GM12891 (cell line): ENCODE measurements at regions not wholly inside any gene's neighbourhood (a gene's known extent, or its start where the extent isn't known, plus 50 kb on each side); places are given as distances from the start of the nearest gene placed in this dataset.

Source experiments
- POLR2A ChIP-seq: IDR thresholded peaks from 2 replicates; pipeline ENCODE4 v1.6.1; 2011; ENCODE audit warnings: low read depth, low read length, control low read depth
- TAF1 ChIP-seq: IDR thresholded peaks from 2 replicates; pipeline ENCODE4 v1.6.1; 2011; ENCODE audit warnings: low read depth, low read length, control low read depth

DNA sequence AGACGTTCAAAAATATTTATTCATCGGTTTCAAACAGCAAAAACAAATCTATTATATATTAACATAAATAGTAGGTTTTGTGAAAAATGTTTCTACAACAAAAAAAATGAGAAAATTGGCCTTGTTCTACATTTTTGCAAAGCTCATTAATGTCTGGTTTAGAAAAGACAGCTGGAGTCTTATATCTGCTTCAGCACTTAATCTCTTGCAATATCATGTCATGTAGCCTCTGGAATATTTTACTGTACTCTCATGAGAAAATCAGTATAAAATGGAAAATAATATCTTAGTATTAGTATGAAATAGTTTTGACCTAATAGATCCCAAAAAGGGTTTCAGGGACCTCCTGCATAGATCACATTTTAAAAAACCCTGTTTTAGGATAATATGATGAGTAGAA, 326.6 kb downstream of the ARL4A start:
- TF ChIP-seq TAF1 (no peak), POLR2A (no peak)
